ENCODE measurements at regions not wholly inside any gene's neighbourhood (a gene's known extent, or its start where the extent isn't known, plus 50 kb on each side); places are given as distances from the start of the nearest gene placed in this dataset.
"Not testable (repeated sequence)": the region's sequence is repeated elsewhere in the genome, so short reads cannot be mapped to it uniquely, and the experiment has no call there.

DNA sequence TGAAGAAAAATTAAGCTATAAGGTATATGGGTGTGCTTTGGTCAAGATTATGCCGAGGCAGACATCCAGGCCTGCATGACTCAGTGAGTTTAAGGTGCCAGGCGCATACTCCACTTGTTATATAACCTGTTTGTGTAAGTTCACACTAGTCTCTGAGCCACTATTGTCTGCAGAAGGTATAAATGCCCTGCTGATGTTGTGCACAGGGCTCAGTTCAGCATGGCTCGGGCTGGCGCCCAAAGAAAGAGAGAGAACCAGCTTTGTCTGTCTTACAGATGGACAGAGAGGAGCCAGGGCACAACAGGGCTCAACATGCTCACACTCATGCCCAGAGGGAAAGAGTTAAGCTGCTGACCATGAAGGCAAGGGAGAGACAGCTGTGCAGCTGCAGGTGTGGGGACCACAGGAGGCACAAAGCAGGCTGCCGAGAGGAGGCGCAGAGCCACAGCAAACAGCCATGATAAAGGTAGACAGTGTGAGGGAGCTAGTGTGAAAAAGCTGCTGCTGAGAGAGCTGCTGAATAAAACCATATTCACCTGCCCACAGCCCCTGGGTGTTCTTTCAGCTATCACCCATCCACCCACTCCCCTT is 1587.6 kb upstream of the C9orf72 start:
- no peak for DNase-seq (ENCODE audit: low spot score)

DNA sequence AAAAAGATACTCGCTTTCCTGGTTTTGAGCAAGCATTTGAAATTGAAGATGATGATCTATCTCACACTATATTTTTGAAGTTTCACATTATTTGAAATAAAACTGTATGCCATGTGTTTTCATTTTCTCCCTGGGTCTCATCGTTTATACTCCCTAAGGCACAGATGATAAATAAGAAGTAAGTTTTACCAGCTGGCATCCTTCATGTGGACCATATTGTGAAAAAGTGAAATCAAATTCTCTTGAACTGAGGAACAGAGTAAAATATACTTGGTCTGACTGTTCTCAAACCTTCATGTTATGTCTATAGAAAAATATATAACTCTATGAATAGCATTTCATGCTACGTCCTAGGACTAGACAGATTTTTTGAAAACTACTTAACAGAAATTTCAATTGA is 1600.9 kb upstream of the C9orf72 start:
- DNase-seq (ENCODE audit: low spot score): no peak

DNA sequence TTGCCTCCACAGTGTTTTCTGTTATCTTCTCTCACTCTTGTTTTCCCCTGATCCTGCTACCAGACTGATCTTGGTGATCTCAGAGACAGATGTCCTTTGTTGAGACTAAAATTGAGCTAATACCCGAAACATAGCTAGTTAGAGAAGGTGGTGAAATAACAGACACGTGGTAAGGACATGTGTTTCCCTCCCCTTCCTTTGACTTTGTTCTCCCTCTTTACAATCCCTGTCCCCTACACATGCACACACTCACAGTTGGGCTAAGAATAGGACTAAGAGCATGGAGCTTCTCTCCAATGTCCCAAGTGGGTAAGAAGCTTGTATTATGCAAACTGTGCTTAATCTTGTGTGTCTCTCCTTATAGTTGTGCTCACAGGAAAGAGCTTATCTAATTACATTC is 1603.0 kb upstream of the C9orf72 start:
- DNase-seq (ENCODE audit: low spot score): no peak

DNA sequence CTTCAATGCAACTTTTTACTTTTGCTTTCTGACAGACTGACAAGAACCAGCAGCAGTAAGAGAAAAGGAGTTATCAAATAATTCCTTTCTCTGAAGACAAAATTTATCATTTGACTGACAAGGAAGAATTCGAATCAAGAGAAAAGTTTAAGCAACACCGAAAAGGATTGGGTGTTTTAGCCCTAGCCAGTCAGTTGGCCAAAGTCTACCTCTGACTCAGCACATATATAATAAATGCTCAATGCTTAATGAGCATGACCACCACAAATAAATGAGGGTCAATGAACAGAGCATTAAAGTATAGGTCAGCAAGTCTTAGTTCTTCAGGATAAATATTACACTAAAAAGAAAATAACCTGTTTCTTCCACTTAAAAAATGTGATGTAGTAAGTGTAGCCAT is 1603.5 kb upstream of the C9orf72 start:
- DNase-seq (ENCODE audit: low spot score): no peak

DNA sequence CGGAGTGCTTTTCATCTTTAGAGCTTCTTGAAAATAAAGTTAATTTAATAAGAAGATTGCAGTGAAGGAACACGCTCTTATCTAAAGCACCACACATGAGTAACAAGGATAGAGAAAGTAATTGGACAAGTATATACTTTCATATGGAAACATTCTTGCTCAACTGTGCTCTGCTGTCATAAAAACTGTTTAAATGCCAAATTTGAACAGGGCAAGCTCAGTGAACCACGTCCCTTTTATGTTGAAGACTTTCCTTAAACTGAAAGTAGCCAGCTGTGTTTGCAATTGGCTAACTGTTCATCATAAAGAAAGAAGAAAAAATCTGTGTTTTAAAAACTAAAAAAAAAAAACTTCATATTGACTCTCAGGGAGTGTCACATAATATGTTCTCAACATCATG is 1610.7 kb upstream of the C9orf72 start:
- DNase-seq (ENCODE audit: low spot score): no peak

DNA sequence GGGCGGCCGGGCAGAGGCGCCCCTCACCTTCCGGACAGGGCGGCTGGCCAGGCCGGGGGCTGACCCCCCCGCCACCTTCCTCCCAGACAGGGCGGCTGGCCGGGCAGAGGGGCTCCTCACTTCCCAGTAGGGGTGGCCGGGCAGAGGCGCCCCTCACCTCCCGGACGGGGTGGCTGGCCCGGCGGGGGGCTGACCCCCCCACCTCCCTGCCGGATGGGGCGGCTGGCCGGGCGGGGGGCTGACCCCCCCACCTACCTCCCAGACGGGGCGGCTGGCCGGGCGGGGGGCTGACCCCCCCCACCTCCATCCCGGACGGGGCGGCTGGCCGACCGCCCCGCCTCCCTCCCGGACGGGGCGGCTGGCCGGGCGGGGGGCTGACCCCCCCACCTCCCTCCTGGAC is 1615.5 kb upstream of the C9orf72 start:
- not testable (repeated sequence) for DNase-seq (ENCODE audit: low spot score)

DNA sequence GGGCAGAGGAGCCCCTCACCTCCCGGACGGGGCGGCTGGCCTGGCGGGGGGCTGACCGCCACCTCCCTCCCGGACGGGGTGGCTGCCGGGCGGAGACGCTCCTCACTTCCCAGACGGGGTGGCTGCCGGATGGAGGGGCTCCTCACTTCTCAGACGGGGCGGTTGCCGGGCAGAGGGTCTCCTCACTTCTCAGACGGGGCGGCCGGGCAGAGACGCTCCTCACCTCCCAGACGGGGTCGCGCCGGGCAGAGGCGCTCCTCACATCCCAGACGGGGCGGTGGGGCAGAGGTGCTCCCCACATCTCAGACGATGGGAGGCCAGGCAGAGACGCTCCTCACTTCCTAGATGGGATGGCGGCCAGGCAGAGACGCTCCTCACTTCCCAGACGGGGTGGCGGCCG is 1615.9 kb upstream of the C9orf72 start:
- DNase-seq (ENCODE audit: low spot score): not testable (repeated sequence)

DNA sequence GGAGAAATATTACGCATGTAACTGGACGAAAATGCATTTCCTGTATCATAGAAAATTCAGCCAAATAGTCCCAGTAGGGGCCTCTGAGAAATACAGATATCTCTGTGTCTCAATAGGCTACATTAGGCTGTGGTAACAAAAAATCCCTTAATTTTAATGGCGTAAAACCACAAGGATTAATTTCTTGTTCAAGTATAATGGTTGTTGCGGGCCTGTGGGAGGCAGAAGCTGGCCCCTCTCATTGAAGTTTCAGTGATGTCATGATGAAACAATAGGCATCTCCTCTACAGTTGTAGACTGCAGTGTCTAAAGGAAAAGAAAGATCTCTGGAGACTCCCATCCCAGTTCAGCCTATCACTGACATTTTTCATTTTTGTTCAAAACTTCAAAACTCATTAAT is 1625.6 kb upstream of the C9orf72 start:
- no peak for DNase-seq (ENCODE audit: low spot score)

DNA sequence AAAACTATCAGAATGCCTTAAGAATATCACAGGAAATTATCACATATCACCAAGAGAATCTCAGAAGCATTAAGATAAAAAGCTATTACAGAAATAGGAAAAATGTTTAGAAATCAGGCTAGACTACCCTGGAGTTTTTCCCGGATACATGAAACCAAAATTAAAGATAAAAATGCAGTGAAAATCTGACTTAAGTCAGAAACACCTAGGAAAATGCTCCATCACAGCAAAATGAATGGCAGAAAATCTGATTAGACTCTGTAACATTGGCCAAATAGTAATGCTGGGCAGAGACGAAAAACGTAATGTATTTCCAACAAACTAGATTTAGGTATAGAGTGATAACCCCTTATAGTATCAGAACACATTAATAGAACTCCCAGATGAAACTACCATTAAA is 1626.7 kb upstream of the C9orf72 start:
- DNase-seq (ENCODE audit: low spot score): no peak

DNA sequence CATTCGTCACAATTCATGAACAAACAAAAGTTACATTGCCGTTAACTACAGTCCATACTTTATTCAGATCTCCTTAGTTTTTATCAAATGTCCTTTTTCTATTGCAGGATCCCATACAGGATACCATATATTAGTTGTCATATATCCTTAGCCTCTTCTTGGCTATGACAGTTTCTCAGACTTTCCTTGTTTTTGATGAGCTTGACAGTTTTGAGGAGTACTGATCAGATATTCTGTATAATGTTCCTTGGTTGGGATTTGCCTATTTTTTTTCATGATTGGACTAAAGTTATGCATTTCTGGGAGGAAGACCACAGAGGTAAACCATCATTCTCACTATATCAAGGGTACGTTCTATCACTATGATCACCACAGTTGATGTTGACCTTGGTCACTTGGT is 1627.4 kb upstream of the C9orf72 start:
- DNase-seq (ENCODE audit: low spot score): no peak

DNA sequence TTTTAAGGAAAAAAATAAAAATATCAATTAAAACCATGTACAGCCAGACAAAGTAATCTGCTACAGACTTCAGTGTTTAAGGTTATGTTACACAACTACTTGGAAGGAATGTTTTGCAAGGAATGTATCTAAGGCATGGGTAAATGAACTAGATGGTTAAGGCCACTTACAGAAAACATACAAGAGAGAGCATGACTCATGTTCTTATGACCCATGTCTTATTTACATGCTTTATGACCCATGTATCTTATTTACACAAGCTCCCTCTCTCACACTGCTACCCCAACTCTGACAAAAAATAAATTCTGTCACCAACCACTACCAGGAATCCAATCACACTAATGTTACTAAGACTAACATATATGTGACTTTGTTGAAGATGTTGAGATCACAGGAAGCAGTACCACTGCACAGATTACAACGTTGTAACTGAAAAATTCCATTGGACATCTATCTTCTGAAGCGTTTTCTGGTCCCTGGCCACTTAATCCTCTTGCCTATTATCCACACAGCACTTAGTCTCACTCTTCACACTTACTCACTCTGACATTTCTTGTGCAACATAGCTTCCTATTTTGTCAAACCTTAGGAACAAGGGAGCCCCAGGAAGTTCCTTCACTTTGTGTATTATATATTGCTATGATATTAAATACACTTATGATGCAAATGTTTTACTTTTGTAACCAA is 1630.1 kb upstream of the C9orf72 start:
- no peak for DNase-seq (ENCODE audit: low spot score)

DNA sequence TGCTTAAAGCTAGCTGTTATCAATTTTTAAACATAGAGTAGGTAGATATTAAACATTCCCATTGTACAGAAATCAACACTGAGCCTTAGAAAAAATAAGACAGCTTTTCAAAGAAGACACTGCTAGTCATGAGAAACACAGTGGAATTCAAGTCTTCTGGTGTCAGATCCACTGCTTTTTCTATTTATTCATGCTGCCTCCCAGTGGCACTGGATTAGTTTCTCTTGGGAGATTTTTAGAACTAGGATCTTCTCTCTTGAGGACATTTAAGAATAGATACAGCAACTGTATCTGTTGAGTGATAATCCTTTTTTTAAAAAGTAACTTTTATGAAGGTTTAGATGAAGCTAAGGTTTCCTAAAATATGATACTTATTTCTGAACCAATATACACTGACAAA is 1635.4 kb upstream of the C9orf72 start:
- no peak for DNase-seq (ENCODE audit: low spot score)

DNA sequence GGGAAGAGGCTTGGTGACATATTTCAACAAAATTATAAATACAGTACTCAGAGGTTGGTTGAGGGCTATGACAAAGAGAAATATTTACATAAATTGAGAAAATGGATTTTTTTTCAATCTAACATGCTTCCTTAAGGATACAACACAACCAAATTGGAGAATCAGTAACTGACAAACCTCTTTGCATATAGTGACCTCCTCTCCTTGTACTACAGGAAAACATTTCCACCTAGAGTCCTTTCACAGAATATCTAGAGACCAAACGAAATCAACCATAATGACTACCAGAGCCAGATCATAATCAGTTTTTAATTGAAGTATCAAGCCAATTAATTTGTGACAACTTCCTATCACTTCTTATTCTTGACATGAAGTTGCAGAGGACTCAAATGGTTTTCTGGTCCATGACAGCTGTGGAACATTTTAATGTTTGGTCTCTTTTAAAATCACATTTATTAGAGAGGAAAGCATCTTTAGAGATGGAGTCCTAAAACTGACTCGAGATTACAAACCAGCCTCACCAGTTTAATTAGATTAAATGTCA is 1636.5 kb upstream of the C9orf72 start:
- DNase-seq (ENCODE audit: low spot score): no peak

DNA sequence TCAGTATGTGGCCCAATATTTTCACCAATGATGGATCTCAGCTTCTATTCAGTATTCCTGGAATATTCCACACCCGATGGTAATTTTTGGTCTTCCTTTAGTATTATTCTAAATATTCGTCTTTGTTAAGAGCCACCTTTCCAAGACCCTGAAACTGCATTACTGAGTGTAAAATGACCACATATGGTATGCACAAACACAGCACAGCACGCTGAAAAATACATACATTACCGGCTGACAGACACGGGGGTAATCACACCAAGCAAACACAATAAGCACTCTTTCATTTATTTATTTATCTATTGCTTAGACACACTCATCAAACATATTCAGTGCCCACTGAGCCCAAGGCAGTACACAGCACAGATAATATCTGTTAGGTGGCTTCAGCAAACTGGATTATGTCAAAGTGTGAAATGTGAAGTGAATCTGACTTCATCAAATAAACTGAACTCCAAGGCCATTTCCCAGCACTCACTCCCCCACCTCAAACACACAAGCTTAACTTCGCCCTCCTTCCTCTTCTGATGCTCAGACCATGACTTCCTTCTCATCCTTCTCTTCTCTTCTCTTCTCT is 1637.8 kb upstream of the C9orf72 start:
- no peak for DNase-seq (ENCODE audit: low spot score)

DNA sequence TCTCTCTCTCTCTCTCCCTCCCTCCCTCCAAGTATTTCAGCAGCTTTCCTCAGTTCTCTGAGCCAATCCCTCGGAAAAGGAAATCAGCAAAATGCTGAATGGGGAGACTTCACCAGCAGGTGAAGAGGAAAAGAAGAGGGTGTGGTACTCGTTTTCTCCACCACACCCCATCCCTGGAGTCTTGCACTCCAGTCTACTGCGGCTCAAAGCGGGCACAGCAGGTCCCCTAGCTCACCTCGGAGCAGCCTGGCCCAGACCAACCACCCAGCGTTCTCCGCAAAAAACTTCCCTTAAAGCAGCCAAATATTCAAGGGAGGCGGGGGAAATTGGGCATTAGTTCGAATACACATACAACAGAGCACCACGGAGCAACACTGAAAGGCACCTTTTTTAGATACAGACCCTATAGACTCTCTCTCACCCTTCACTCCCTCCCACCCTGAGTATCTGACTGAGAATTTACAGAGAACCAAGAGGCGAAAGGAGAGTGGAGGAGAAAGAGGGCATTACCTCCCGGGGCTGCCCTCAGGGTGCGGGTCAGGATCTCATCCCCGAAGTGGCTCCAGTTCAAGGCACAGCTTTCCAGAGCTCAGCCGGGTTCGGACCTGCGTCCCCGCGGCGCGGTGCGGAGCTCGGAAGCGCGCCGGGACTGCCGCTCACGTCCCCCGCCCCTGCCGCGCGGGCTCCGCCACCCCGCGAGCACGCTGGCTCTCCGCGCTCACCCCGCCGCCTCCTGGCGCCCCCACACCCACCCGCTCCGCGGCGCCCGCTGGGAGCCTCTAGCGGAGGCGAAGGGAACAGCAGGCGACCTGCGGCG is 1638.5 kb upstream of the C9orf72 start:
- DNase-seq (ENCODE audit: low spot score): no peak

DNA sequence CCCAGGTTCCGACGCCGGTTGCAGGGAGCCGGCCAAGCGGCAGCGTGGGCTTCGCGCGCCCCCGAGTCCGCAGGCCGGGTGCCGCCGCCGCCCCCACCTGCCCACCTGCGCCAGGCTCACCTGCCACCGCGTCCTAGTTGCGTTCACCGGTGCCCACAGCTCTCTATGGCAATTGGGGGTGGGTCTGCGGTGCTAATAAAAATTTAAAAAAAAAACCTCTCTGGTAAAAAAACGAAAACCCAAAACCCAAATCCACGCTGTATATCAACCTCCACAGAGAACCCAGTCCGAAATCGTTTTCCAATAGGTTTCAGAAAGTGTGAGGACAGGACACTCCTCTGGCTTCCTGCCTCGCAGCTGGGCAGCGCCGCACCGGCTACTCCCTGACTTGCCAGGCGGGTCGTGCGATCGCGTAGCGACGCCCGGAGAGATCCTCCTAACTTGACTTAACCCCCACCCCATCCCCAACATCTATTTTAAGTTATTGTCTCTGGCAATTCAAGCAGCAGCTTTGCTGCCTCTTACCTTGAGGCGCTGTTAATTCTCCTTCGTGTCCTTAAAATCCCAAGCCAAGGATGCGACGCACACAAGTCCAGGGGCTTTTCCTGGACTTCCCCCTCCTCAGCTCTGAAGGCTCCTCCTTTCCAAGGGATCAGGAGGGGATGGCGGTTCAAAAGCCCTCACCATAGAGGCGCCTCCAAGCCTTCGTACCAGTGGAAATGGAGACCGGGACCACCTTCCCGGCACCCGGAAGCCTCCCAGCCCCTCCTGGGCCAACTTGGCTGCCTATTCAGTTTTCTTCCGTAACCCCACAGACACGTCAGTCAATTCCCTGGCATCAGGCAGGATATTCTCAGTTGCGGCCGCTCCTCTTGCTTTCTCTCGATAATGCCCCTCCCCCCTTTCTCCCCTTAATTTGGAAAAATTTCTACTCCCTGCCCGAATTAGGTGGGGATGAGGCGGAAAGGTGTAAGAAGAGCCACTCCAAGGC is 1639.4 kb upstream of the C9orf72 start:
- no peak for DNase-seq (ENCODE audit: low spot score)

DNA sequence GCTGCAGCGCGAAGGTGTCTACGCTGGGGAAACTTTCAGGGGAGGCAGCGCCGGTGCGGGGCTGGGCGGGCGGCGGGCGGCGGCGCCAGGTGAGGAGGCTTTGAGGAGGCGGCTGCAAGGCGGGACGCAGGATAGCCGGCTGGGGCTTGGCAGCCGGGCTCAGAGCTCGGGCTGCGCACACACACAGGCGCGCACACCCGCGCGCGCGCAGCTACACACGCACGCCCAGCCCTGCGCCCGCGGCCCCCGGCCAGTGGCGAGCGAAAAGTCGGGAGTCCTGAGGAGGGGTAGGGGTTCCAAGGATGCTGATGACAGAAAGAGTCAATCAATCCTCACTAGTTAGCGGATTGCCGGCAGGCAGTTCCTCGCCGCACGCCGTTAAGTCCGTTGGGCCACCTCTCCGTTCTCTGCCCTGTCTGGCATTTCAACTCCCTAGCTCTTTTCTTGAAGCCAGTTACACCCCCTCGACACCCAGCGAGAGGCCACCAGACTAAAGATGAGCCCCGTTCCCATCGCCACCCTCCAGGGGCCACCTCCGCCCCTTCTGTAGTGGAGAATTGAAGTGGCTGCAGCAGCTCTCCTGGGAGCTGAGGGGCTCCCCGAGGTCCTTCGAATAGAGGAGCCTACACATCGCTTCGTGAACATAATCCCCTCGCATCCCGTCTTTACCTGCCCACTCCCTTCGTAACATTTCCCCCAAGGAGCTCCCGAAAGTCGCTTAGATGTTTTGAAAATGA is 1640.3 kb upstream of the C9orf72 start, which contains the start of gene LINGO2:
TSS of gene LINGO2 (minus strand) at position 185 of the 737 bp plus-strand sequence.
- no peak for DNase-seq (ENCODE audit: low spot score)

DNA sequence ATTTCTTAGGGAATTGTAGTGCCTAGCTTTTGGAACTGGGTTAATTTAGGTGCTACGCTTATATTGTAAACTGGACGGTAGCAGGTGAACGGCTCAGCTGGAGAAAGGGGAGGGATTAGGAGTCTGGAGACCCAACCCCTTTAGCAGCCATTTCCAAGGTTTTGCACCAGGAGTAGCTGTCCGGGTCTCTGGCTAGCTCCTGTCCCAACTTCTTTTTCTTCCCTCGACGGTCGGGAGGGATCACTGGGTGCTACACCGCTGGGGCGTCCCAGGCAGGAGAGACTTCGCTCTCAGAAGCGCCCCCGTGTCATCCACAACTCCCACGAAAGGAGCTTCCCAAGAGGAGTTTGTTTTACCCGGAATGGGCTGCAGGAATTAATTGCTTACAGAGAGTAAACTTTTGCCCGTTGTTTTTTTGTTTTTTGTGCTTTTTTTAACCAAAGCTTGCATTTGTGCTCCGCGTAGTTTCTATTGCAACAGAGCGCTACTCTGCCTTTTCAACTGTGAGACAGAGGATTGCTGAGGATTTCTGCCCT is 1640.9 kb upstream of the C9orf72 start:
- DNase-seq (ENCODE audit: low spot score): no peak

DNA sequence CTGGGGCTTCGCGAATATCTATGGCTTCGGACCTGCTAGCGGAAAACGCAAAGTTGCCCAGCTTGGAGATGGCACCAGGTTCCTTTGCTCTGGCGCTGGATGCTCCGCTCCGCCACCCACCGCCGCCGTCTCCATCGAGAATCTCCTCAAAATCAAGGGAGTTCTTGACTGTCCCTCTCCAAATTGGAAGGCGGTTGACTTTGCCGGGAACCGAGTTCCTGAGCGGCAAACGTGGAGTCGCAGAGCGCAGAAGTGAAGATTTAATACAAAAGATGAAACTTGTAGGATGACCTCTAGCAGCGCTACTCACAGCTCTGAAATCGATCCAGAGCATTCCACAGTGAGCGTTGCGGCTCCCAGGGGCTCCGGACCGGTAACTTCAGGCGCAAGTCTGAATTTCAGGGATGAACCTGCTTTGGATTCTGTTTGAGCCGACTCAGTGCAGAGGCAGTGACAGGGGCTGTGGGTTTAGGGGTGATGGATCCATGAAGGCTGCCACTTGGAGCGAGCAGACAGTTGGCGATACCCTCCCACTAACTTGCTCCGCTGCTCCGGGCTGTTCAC is 1641.5 kb upstream of the C9orf72 start:
- DNase-seq (ENCODE audit: low spot score): no peak

DNA sequence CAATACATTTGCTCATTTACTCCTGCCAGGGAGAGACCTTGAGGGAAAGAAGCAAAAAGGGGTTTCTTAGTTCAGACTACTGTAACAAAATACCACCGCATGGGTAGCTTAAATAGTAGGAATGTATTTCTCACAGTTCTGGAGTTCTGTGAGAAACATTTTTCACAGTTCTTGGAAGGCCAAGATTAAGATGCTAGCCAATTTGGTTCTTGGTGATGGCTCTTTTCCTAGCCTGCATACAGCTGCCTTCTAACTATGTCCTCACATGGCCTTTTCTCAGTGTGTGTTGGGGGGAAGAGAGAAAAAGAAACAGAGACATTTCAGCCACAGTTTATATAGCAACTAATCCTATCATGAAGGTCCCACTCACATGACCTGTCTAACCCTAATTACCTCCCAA is 1644.7 kb upstream of the C9orf72 start:
- DNase-seq (ENCODE audit: low spot score): no peak

Data from LoVo (cell line).